Tibial nerve (tissue), 4 donors: ENCODE measurements at regions not wholly inside any gene's neighbourhood (a gene's known extent, or its start where the extent isn't known, plus 50 kb on each side); places are given as distances from the start of the nearest gene placed in this dataset.

Experiments used
- DNase-seq, 2 donors: peaks; one replicate each; pipeline ENCODE4 v3.0.0-alpha.2; 2019; ENCODE audit warnings: low spot score in 2 of 2
- H3K27ac ChIP-seq, 4 donors: fragments of 200-600 bp; sonication (generic) in 3 of 4; one replicate each; pipeline ENCODE4 v1.5.1; 2017 to 2019; ENCODE audit warnings: mild to moderate bottlenecking in 1 of 4
- H3K27me3 ChIP-seq, 2 donors: fragments of 200-600 bp; sonication (generic) in 1 of 2; one replicate each; pipeline versions ENCODE4 v1.5.1 to v1.6.0; 2017 to 2019
- H3K36me3 ChIP-seq, 3 donors: fragments of 200-600 bp; sonication (generic); one replicate each; pipeline ENCODE4 v1.5.1; 2018 to 2019
- H3K4me1 ChIP-seq, 4 donors: fragments of 200-600 bp; sonication (generic) in 3 of 4; one replicate each; pipeline ENCODE4 v1.5.1; 2017 to 2019
- H3K4me3 ChIP-seq, 4 donors: fragments of 200-600 bp; sonication (generic) in 3 of 4; one replicate each; pipeline ENCODE4 v1.5.1; 2017 to 2019; ENCODE audit warnings: mild to moderate bottlenecking in 1 of 4, moderate library complexity in 1 of 4
- H3K9me3 ChIP-seq, 4 donors: fragments of 200-600 bp; sonication (generic) in 3 of 4; one replicate each; pipeline ENCODE4 v1.5.1; 2017 to 2019
- EP300 ChIP-seq, 2 donors: sonication (generic); formaldehyde crosslinking; IDR thresholded peaks; one replicate each; pipeline ENCODE4 v1.6.1; 2017; ENCODE audit warnings: antibody characterized with exemption in 2 of 2, mild to moderate bottlenecking in 1 of 2
- POLR2A ChIP-seq, 2 donors: fragments of 450-650 bp; IDR thresholded peaks; one replicate each; pipeline ENCODE4 v1.6.1; 2017; ENCODE audit warnings: antibody characterized with exemption in 2 of 2, mild to moderate bottlenecking in 2 of 2, moderate library complexity in 2 of 2
- WGBS, 2 donors: methylation state at CpG; one replicate each; pipeline ENCODE4 v1.1.5; 2018; 5-methylcytosine and 5-hydroxymethylcytosine counted together
- TF ChIP-seq, protein P1 (sequence below), 5 experiments: fragments of 200-600 bp in 3 of 5; fragments of 450-650 bp in 2 of 5; sonication (generic) in 3 of 5; IDR thresholded peaks; one replicate each; pipeline ENCODE4 v1.5.1; 2016 to 2019; ENCODE audit warnings: antibody characterized with exemption in 5 of 5, mild to moderate bottlenecking in 3 of 5, moderate library complexity in 2 of 5

DNA sequence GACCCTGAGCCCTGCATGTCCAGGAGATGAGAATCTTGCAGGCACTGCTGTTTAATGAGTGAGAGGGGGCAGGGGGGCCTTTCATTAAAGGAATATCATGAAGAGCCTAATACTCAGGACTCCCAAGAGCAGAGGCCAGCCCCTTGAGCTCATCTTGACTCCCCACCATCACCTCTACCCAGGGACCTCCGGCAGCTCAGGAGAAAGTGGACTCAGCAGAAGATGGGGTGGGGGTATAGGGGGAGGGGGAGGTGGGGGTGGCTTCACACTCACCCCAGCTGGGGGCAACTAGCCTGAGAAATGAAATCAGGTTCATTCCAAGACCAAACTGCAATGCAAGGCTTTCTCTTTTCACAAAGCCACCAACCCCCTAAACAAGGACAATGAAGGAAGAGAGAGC lies 575.6 kb upstream of the MKI67 start:
- 83 to 100% methylated on average over 1 of the region's 1 CpG for WGBS, 2 donors

DNA sequence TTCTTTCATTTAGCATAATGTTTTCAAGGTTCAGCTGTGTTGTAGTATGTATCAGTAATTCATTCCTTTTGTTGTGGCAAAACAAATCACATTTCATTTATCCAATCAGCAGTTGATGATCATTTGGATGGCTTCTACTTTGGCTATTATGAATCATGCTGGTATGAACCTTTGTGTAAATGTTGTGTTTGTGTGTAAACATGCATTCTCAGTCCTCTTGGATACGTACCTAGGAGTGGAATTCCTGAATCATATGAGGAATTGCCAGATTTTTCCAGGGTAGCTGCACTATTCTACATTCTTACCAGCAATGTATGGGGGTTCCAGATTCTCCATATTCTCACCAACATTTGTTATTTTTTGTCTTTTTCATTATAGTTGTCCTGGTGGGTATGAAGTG lies 578.5 kb upstream of the MKI67 start:
- no peak for TF ChIP-seq POLR2A (IDR thresholded peaks at IDR 0.05)
- TF ChIP-seq, protein P1, sequence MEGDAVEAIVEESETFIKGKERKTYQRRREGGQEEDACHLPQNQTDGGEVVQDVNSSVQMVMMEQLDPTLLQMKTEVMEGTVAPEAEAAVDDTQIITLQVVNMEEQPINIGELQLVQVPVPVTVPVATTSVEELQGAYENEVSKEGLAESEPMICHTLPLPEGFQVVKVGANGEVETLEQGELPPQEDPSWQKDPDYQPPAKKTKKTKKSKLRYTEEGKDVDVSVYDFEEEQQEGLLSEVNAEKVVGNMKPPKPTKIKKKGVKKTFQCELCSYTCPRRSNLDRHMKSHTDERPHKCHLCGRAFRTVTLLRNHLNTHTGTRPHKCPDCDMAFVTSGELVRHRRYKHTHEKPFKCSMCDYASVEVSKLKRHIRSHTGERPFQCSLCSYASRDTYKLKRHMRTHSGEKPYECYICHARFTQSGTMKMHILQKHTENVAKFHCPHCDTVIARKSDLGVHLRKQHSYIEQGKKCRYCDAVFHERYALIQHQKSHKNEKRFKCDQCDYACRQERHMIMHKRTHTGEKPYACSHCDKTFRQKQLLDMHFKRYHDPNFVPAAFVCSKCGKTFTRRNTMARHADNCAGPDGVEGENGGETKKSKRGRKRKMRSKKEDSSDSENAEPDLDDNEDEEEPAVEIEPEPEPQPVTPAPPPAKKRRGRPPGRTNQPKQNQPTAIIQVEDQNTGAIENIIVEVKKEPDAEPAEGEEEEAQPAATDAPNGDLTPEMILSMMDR (IDR thresholded peaks at IDR 0.05), result no peak
- no peak for TF ChIP-seq EP300 (IDR thresholded peaks at IDR 0.05)
- no peaks in the 10 kb centered on the region for H3K27me3 ChIP-seq
- WGBS, 2 donors, result 55 to 61% methylated on average over 1 of the region's 1 CpG
- DNase-seq, result no peak
- no peak overlapping the region for H3K27ac ChIP-seq
- H3K4me3 ChIP-seq, result no peak overlapping the region
- H3K4me1 ChIP-seq, result no peaks in the 10 kb centered on the region
- peaks cover 0 to 2% (median 0%) of the 10 kb centered on the region in 4 donors for H3K9me3 ChIP-seq
- H3K36me3 ChIP-seq, result no peaks in the 10 kb centered on the region

More for the DNA sequence above, 575.6 kb upstream of the MKI67 start:
- H3K36me3 ChIP-seq, result no peaks in the 10 kb centered on the region
- H3K27me3 ChIP-seq, result no peaks in the 10 kb centered on the region
- H3K4me1 ChIP-seq, result no peaks in the 10 kb centered on the region
- TF ChIP-seq EP300 (IDR thresholded peaks at IDR 0.05), result no peak
- TF ChIP-seq, protein P1 (IDR thresholded peaks at IDR 0.05), result no peak
- no peak for TF ChIP-seq POLR2A (IDR thresholded peaks at IDR 0.05)
- H3K9me3 ChIP-seq, result no peaks in the 10 kb centered on the region
- no peak overlapping the region for H3K27ac ChIP-seq
- H3K4me3 ChIP-seq, result no peak overlapping the region
- DNase-seq, result no peak

DNA sequence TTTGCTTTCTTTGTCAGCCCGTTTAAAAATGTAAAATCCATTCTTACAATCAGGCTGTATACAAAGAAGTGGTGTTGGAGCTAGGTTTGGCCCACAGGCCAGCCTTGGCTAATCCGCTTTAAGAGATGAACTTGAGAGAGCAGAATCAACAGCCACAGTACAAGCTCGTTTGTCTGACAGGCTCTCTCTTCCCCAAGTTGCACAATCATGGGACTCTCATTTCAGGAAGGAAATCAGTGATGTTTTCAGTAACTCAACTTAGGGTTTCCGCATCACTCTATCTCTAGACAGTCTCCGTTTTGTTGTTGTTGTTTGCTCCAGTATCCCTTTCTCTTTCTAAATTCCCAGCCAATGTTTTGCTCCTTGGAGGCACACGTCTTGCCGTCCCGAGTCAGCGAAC lies 582.0 kb upstream of the MKI67 start:
- DNase-seq, result no peak
- no peaks in the 10 kb centered on the region for H3K27me3 ChIP-seq
- no peak overlapping the region for H3K27ac ChIP-seq
- no peak overlapping the region for H3K4me3 ChIP-seq
- no peak for TF ChIP-seq EP300 (IDR thresholded peaks at IDR 0.05)
- no peak for TF ChIP-seq POLR2A (IDR thresholded peaks at IDR 0.05)
- TF ChIP-seq, protein P1 (IDR thresholded peaks at IDR 0.05), result no peak
- no peaks in the 10 kb centered on the region for H3K36me3 ChIP-seq
- WGBS, 2 donors, result 78 to 80% methylated on average over 9 of the region's 9 CpGs
- H3K9me3 ChIP-seq, result peaks cover 0 to 2% (median 0%) of the 10 kb centered on the region in 4 donors
- H3K4me1 ChIP-seq, result no peaks in the 10 kb centered on the region

DNA sequence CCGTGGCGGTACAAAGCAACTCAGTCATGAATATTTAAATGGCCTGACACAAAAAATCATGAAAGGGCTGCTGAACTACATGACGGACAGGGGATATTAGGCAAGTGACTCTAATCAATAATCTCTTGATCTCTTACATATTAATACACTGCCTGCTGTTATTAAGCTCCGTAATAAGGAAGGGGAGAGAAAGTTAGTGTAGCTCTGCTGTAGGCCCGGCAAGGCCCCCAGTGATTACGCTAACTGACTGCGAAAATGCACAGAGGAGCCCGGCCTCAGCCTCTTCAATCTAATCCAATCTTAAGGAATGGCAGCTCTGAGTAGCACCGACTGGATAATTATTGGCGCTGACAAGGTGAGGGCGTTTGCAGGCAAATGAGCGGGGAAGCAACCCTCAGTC lies 583.5 kb upstream of the MKI67 start:
- Histone ChIP-seq H3K36me3 (no peaks in the 10 kb centered on the region), H3K4me1 (no peaks in the 10 kb centered on the region), H3K9me3 (peaks cover 0 to 2% (median 0%) of the 10 kb centered on the region in 4 donors), H3K27ac (no peak overlapping the region), H3K27me3 (no peaks in the 10 kb centered on the region), H3K4me3 (no peak overlapping the region)
- TF ChIP-seq EP300 (IDR thresholded peaks at IDR 0.05) (no peak), POLR2A (IDR thresholded peaks at IDR 0.05) (no peak)
- TF ChIP-seq, protein P1 (IDR thresholded peaks at IDR 0.05), result no peak
- 75 to 82% methylated on average over 12 of the region's 12 CpGs for WGBS, 2 donors
- no peak for DNase-seq

DNA sequence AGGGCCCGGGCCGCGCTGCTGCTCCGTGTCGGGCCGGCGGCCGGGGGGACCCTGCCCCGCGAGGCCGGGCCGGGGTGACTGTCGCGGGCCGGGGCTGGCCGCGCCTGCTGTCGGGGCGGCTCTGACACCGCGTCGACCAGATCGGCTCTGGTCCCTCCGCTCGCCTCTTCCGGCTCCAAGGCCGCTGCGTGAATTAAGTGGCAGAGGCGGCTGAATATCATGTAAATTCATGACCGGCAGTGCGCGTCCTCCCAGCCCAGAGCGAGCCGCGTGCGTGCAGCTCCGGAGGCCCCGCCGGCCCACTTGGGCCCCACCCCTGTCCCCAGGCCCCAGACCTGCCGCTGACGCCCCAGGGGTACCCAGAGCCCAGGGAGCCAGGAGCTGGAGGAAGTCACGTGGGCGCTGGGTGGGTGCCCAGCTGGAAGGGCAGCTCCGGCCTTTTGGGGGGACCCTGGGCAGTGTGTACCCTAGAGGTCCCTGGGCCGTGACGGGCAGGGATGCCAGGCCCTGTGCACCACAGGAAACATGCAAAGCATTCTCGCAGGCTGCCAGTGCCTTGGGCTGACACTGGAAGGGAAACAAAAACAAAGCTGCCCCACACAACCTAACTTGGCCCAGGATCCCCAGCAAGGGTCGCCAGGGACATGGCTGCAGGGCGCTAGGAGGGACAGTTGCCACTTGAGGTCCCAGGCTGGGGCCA lies 584.0 kb upstream of the MKI67 start:
- TF ChIP-seq, protein P1 (IDR thresholded peaks at IDR 0.05), result no peak
- TF ChIP-seq EP300 (IDR thresholded peaks at IDR 0.05) (no peak), POLR2A (IDR thresholded peaks at IDR 0.05) (no peak)
- Histone ChIP-seq H3K4me3 (no peak overlapping the region), H3K36me3 (no peaks in the 10 kb centered on the region), H3K27ac (no peak overlapping the region), H3K9me3 (peaks cover 0 to 2% (median 0%) of the 10 kb centered on the region in 4 donors), H3K4me1 (no peaks in the 10 kb centered on the region), H3K27me3 (no peaks in the 10 kb centered on the region)
- no peak for DNase-seq
- 44 to 52% methylated on average over 32 to 44 of the region's 49 CpGs for WGBS, 2 donors
